ENCODE measurements at regions not wholly inside any gene's neighbourhood (a gene's known extent, or its start where the extent isn't known, plus 50 kb on each side); places are given as distances from the start of the nearest gene placed in this dataset.
A peak's percentile ranks its signal among the peaks of the same experiment; 100 is the strongest.

GRCh38 chr5:146284016-146284415 is 54.6 kb upstream of the POU4F3 start:
- DNase-seq: peak in 1 of 2 experiments; percentile 86
- peak overlapping the region; percentile 66 for H3K4me2 ChIP-seq
- TSS peak; percentile 66 for BruUV-seq (replicated peaks)
- H3K27me3 ChIP-seq (ENCODE audit: insufficient read depth, low read depth): no peaks in the 10 kb centered on the region
- ChIA-PET CTCF (interaction anchor here (0.7 kb wide), 1 partner anchor 1272 kb away, joined by 3 read pairs; no protein-coding TSS in a partner anchor), POLR2A (ENCODE audit: unreplicated experiment) (interaction anchor here (0.7 kb wide), 1 partner anchor 347 kb away, joined by 3 read pairs; no protein-coding TSS in a partner anchor)
- H3K36me3 ChIP-seq (ENCODE audit: low read depth): peaks cover 21% of the 10 kb centered on the region; the same call in 1 of the 2 replicates
- peaks cover 26% of the 10 kb centered on the region for H3F3A ChIP-seq (ENCODE audit: insufficient read depth, low read depth)
- 0 out of 2 replicates have a peak, but pooled peaks cover 5% of the 10 kb centered on the region for H3K79me2 ChIP-seq (ENCODE audit: low read depth)
- H2AFZ ChIP-seq: no peak overlapping the region
- H3K27ac ChIP-seq: peak overlapping the region; percentile 96
- peaks cover 34% of the 10 kb centered on the region for H3K4me1 ChIP-seq (replicated peaks; ENCODE audit: insufficient read depth)
- H3K9me2 ChIP-seq (ENCODE audit: insufficient read depth): no peaks in the 10 kb centered on the region
- intact Hi-C loops (cut with micrococcal nuclease; ENCODE audit: unreplicated experiment): no loop called here
- H3K4me3 ChIP-seq: peak overlapping the region; percentile 32; the same call in 1 of the 2 replicates
- H3K9me3 ChIP-seq (ENCODE audit: insufficient read depth, low read depth): 0 out of 2 replicates have a peak, but pooled peaks cover 4% of the 10 kb centered on the region
- TF ChIP-seq CTCF (conservative IDR thresholded peaks at IDR 0.05): no peak
- no peak for TF ChIP-seq EZH2 (IDR thresholded peaks at IDR 0.05; ENCODE audit: low read depth)
- no peaks in the 10 kb centered on the region for H4K20me1 ChIP-seq (ENCODE audit: insufficient read depth)

Data from PC-9 (cell line).